Activated naive CD8-positive, alpha-beta T cell (primary cell): ENCODE measurements at regions not wholly inside any gene's neighbourhood (a gene's known extent, or its start where the extent isn't known, plus 50 kb on each side); places are given as distances from the start of the nearest gene placed in this dataset.
"Not testable (repeated sequence)": the region's sequence is repeated elsewhere in the genome, so short reads cannot be mapped to it uniquely, and the experiment has no call there.

Experiments
- H3K27ac Mint-ChIP-seq: one replicate; pipeline ENCODE4 v1.8.0; 2021; ENCODE audit warnings: mixed read lengths
- H3K27me3 Mint-ChIP-seq: one replicate; pipeline ENCODE4 v1.8.0; 2021; ENCODE audit warnings: mixed read lengths
- H3K36me3 Mint-ChIP-seq: one replicate; pipeline ENCODE4 v1.8.0; 2021; ENCODE audit warnings: mixed read lengths
- H3K4me1 Mint-ChIP-seq: one replicate; pipeline ENCODE4 v1.8.0; 2021; ENCODE audit warnings: low read depth, mixed read lengths
- H3K4me3 Mint-ChIP-seq: one replicate; pipeline ENCODE4 v1.8.0; 2021; ENCODE audit warnings: mild to moderate bottlenecking, mixed read lengths
- H3K9me3 Mint-ChIP-seq: one replicate; pipeline ENCODE4 v1.8.0; 2021; ENCODE audit warnings: low read depth, mixed read lengths

DNA sequence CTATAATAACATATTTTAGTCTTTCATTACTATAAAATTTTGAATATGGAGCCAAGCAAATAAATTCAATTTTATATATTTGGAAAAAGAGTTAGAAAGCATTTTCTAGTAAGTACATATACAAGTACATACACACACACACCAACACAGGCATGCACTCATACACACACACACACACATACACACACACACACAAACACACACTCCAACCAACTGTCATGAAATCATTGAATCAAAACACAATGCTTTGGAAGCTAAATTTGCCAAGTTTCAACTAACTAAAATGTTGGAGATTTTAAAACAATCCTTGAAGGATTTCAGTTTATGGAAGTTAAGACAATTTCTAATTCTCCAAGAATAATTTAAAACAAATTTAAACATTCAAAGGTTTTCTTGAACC lies 283.2 kb downstream of the TAF11L14 start:
- H3K9me3 Mint-ChIP-seq, result peaks cover 10% of the 10 kb centered on the region
- H3K4me3 Mint-ChIP-seq, result no peak overlapping the region
- H3K27ac Mint-ChIP-seq, result no peak overlapping the region
- no peaks in the 10 kb centered on the region for H3K4me1 Mint-ChIP-seq
- H3K36me3 Mint-ChIP-seq, result no peaks in the 10 kb centered on the region
- H3K27me3 Mint-ChIP-seq, result no peaks in the 10 kb centered on the region

GRCh38 chr5:17918373-17919104 lies 284.3 kb downstream of the TAF11L14 start:
- Mint-ChIP-seq H3K27me3 (no peaks in the 10 kb centered on the region), H3K9me3 (peaks cover 10% of the 10 kb centered on the region), H3K4me3 (no peak overlapping the region), H3K4me1 (no peaks in the 10 kb centered on the region), H3K27ac (no peak overlapping the region), H3K36me3 (no peaks in the 10 kb centered on the region)

- H3K36me3 Mint-ChIP-seq, result no peaks in the 10 kb centered on the region
- no peaks in the 10 kb centered on the region for H3K4me1 Mint-ChIP-seq
- H3K9me3 Mint-ChIP-seq, result peaks cover 13% of the 10 kb centered on the region
- H3K4me3 Mint-ChIP-seq, result no peak overlapping the region
- H3K27ac Mint-ChIP-seq, result no peak overlapping the region
- no peaks in the 10 kb centered on the region for H3K27me3 Mint-ChIP-seq
These were observed 291.0 kb downstream of the TAF11L14 start for GRCh38 chr5:17925276-17925675.

DNA sequence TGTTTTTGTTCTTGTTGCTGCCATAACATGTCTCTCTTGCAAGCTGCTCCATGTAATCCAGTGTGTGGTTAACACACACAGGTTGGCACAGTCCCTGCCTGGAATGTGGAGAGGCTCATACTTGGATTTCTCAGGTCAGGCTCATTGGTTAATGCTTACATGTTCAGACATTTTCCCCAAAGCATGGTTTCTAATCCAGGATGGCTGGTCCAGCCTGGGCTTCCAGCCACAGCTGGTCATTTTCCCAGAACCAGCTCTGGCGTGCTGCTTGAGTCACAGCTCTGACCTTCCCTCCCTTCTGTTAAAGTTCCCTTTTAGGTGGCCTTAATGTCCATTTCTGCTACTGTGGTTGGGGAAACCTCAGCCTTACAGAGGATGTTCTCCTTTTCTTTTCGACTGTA lies 294.3 kb downstream of the TAF11L14 start:
- H3K4me1 Mint-ChIP-seq, result no peaks in the 10 kb centered on the region
- no peaks in the 10 kb centered on the region for H3K27me3 Mint-ChIP-seq
- no peak overlapping the region for H3K4me3 Mint-ChIP-seq
- H3K27ac Mint-ChIP-seq, result no peak overlapping the region
- no peaks in the 10 kb centered on the region for H3K36me3 Mint-ChIP-seq
- peaks cover 18% of the 10 kb centered on the region for H3K9me3 Mint-ChIP-seq

DNA sequence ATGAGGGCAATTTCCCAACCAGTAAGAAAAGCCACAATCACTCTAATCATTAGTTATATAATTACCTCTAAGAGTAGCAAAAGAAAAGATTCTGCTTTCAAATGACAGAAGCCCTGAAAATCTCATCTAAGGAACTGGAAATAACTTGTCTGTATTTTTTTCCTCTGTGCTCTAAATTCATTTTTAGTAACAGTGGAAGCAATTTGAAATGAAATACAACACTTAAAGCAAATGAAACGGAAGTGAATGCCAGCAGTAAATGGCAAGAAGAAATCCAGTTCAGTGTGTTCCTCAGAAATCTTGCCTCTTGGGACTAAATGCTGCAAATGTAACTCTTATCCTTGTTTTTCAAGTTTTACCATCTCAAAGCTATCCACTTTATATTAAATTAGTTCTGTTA lies 294.9 kb downstream of the TAF11L14 start:
- H3K27ac Mint-ChIP-seq, result no peak overlapping the region
- H3K36me3 Mint-ChIP-seq, result no peaks in the 10 kb centered on the region
- no peak overlapping the region for H3K4me3 Mint-ChIP-seq
- peaks cover 23% of the 10 kb centered on the region for H3K9me3 Mint-ChIP-seq
- no peaks in the 10 kb centered on the region for H3K4me1 Mint-ChIP-seq
- no peaks in the 10 kb centered on the region for H3K27me3 Mint-ChIP-seq

DNA sequence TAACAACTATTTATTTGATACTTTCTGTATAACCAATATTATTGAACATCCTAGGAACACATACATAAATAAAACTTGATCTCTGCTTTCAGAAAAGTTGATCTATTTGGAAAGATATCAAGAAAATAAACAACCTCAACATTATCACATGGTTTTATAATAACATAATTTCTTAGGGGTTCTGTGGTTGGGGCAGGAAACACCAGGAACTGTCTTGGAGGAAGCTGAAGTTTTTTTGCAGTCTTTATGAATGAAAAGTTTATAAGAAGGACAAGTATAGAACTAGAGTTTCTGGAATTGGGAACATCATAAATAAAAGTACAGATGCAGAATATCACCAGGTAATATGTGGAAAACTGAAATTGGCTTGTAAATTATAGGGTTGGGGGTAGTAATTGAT lies 296.1 kb downstream of the TAF11L14 start:
- Mint-ChIP-seq H3K27ac (no peak overlapping the region), H3K27me3 (no peaks in the 10 kb centered on the region), H3K9me3 (peaks cover 21% of the 10 kb centered on the region), H3K36me3 (no peaks in the 10 kb centered on the region), H3K4me3 (no peak overlapping the region), H3K4me1 (no peaks in the 10 kb centered on the region)

GRCh38 chr5:17944046-17944445 lies 309.8 kb downstream of the TAF11L14 start:
- Mint-ChIP-seq H3K27ac (no peak overlapping the region), H3K4me1 (no peaks in the 10 kb centered on the region), H3K4me3 (no peak overlapping the region), H3K27me3 (no peaks in the 10 kb centered on the region), H3K9me3 (peaks cover 14% of the 10 kb centered on the region), H3K36me3 (no peaks in the 10 kb centered on the region)

DNA sequence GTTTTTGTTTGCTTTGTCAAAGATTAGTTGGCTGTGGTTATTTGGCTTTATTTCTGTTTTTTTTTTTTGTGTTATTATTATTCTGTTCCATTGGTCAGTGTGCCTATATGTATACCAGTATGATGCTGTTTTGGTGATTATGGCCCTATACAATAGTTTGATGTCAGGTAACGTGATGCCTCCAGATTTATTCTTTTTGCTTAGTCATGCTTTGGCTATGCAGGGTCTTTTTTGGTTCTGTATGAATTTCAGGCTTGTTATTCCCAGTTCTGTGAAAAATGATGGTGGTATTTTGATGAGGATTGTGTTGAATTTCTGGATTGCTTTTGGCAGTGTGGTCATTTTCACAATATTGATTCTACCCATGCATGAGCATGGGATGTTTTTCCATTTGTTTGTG lies 312.8 kb downstream of the TAF11L14 start:
- H3K27ac Mint-ChIP-seq, result no peak overlapping the region
- H3K27me3 Mint-ChIP-seq, result no peaks in the 10 kb centered on the region
- no peaks in the 10 kb centered on the region for H3K36me3 Mint-ChIP-seq
- H3K4me3 Mint-ChIP-seq, result no peak overlapping the region
- H3K4me1 Mint-ChIP-seq, result no peaks in the 10 kb centered on the region
- peaks cover 22% of the 10 kb centered on the region for H3K9me3 Mint-ChIP-seq

DNA sequence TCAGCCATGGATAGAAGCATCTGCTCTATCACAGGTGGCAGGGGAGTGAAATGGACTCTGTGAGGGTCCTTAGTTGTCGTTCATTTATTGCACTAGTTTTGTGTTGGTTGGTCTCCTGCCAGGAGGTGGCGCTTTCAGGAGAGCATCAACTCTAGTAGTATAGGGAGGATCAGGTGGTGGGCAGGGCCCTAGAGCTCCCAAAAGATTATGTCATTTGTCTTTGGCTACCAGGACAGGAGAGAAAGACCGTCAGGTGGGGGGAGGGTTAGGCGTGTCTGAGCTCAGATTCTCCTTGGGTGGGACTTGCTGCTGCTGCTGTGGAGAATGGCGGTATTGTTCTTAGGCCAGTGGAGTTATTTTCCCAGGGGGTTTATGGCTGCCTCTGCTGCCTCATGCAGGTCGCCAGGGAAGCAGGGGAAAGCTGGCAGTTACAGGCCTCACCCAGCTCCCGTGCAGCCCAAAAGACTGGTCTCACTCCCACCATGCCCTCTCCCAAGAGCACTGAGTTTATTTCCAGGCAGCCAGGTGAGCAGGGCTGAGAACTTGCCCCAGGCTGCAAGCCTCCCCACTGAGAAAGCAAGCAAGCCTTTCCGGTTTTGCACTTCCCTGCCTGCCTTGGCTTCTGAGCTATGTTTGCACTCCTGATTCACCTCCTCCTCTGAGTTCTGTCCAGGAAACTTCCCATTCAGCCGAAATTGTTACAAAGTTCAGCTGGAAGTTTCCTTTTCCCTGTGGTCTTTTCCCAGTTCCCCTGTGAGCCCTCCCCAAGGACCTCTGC lies 317.3 kb downstream of the TAF11L14 start:
- no peaks in the 10 kb centered on the region for H3K4me1 Mint-ChIP-seq
- no peak overlapping the region for H3K4me3 Mint-ChIP-seq
- H3K9me3 Mint-ChIP-seq, result peaks cover 22% of the 10 kb centered on the region
- H3K27me3 Mint-ChIP-seq, result no peaks in the 10 kb centered on the region
- H3K27ac Mint-ChIP-seq, result no peak overlapping the region
- H3K36me3 Mint-ChIP-seq, result no peaks in the 10 kb centered on the region

DNA sequence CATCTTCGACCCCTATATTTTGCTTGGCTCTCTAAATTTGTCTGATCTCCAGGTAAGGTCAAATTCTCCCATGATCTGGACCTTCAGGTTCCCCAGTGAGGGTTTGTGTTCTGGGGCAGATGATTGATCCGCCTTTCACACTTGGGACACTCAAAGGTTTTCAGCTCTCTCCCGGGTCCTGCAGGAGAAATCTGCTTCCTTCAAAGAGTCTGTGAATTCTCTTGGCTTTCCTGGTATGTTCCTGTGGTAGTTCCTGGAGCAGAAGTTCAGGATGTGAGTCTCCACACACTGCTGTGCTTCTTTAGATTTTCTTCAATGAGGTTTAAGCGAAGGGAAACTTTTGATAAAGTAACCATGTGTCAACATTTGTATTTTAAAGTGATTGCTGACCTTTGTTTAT lies 318.0 kb downstream of the TAF11L14 start:
- Mint-ChIP-seq H3K4me1 (no peaks in the 10 kb centered on the region), H3K9me3 (peaks cover 22% of the 10 kb centered on the region), H3K36me3 (no peaks in the 10 kb centered on the region), H3K4me3 (no peak overlapping the region), H3K27me3 (no peaks in the 10 kb centered on the region), H3K27ac (no peak overlapping the region)

GRCh38 chr5:17964067-17964466 lies 329.8 kb downstream of the TAF11L14 start:
- no peaks in the 10 kb centered on the region for H3K36me3 Mint-ChIP-seq
- no peaks in the 10 kb centered on the region for H3K27me3 Mint-ChIP-seq
- H3K4me3 Mint-ChIP-seq, result no peak overlapping the region
- no peak overlapping the region for H3K27ac Mint-ChIP-seq
- peaks cover 18% of the 10 kb centered on the region for H3K9me3 Mint-ChIP-seq
- no peaks in the 10 kb centered on the region for H3K4me1 Mint-ChIP-seq

DNA sequence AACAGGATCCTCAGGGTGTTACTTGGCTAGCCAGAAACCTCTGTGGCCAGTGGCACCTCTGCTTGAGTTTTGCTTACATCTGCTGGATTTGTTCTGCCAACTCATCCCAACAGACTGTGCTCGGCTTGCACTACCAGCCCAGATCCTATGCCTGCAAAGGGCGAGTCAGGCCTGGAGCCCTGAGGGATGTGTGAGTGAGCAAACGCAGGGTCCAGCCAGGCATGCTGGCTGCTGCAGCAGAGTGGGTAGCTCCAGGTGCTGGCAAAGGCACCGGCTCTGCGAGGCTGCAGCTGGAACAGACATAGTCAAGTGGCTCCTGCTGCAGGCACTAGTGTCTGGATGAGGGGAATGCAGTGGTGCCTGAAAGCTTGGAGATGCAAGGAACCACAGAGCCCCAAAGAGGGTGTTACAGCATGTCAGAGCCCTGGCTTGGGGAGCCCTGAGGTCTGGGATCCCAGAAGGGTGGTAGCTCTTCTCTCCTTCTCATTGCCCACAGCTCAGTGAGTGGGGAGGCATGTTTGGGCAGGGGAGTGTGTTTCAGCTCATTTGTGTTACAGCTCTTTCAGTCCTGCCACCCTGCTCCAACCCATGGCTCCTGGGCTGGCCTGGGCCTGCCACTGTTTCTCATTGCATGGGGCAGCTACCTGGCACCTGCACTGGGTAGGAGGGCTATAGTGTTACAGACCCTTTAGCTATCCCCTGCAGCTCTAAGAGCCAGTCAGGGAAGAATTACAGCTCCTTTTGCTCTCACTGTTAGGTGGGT lies 332.6 kb downstream of the TAF11L14 start:
- peaks cover 17% of the 10 kb centered on the region for H3K9me3 Mint-ChIP-seq
- no peaks in the 10 kb centered on the region for H3K36me3 Mint-ChIP-seq
- H3K4me1 Mint-ChIP-seq, result no peaks in the 10 kb centered on the region
- H3K27ac Mint-ChIP-seq, result no peak overlapping the region
- no peaks in the 10 kb centered on the region for H3K27me3 Mint-ChIP-seq
- H3K4me3 Mint-ChIP-seq, result no peak overlapping the region

GRCh38 chr5:17976404-17976803 lies 342.1 kb downstream of the TAF11L14 start:
- H3K4me1 Mint-ChIP-seq, result no peaks in the 10 kb centered on the region
- no peaks in the 10 kb centered on the region for H3K36me3 Mint-ChIP-seq
- H3K27ac Mint-ChIP-seq, result no peak overlapping the region
- H3K9me3 Mint-ChIP-seq, result no peaks in the 10 kb centered on the region
- no peaks in the 10 kb centered on the region for H3K27me3 Mint-ChIP-seq
- no peak overlapping the region for H3K4me3 Mint-ChIP-seq

- no peaks in the 10 kb centered on the region for H3K27me3 Mint-ChIP-seq
- no peaks in the 10 kb centered on the region for H3K36me3 Mint-ChIP-seq
- no peak overlapping the region for H3K27ac Mint-ChIP-seq
- H3K9me3 Mint-ChIP-seq, result peaks cover 4% of the 10 kb centered on the region
- H3K4me1 Mint-ChIP-seq, result no peaks in the 10 kb centered on the region
- no peak overlapping the region for H3K4me3 Mint-ChIP-seq
These were observed 344.7 kb downstream of the TAF11L14 start for GRCh38 chr5:17978954-17979353.

GRCh38 chr5:17982626-17983025 lies 348.4 kb downstream of the TAF11L14 start:
- not testable (repeated sequence) for H3K4me1 Mint-ChIP-seq, H3K4me3 Mint-ChIP-seq, H3K36me3 Mint-ChIP-seq, H3K27me3 Mint-ChIP-seq, H3K27ac Mint-ChIP-seq, H3K9me3 Mint-ChIP-seq
